GM23338 (cell line): ENCODE measurements at regions not wholly inside any gene's neighbourhood (a gene's known extent, or its start where the extent isn't known, plus 50 kb on each side); places are given as distances from the start of the nearest gene placed in this dataset.

Experiments used
- CREB1 ChIP-seq: fragments of 250-450 bp; sonication (Bioruptor Pico); IDR thresholded peaks from 2 replicates; pipeline ENCODE4 v1.5.0; 2020; ENCODE audit warnings: low read depth, mild to moderate bottlenecking, moderate library complexity
- CTCF ChIP-seq, 2 experiments: fragments of 200-600 bp in 1 of 2; sonication (generic) in 1 of 2; conservative IDR thresholded peaks; 2 replicates each; pipeline versions ENCODE4 v1.5.1 to v1.6.1; 2016 to 2017; ENCODE audit warnings: antibody characterized with exemption in 2 of 2, low read depth in 2 of 2, mild to moderate bottlenecking in 2 of 2, moderate library complexity in 1 of 2
- ETS1 ChIP-seq: IDR thresholded peaks from 2 replicates; pipeline ENCODE4 v1.6.1; 2016; ENCODE audit warnings: antibody characterized with exemption
- EZH2 ChIP-seq: fragments of 200-600 bp; sonication (generic); IDR thresholded peaks from one replicate; pipeline ENCODE4 v1.8.0; 2017; ENCODE audit warnings: antibody characterized with exemption, mild to moderate bottlenecking, low read depth; ENCODE audit not compliant: unreplicated experiment
- EZH2phosphoT487 ChIP-seq: fragments of 200-600 bp; sonication (generic); IDR thresholded peaks from one replicate; pipeline ENCODE4 v1.8.1; 2018; ENCODE audit warnings: antibody characterized with exemption; ENCODE audit not compliant: unreplicated experiment
- JUNB ChIP-seq: IDR thresholded peaks from one replicate; pipeline ENCODE4 v1.6.1; 2016; ENCODE audit warnings: antibody characterized with exemption; ENCODE audit not compliant: unreplicated experiment
- NANOG ChIP-seq: IDR thresholded peaks from 2 replicates; pipeline ENCODE4 v1.6.1; 2016; ENCODE audit warnings: antibody characterized with exemption, borderline replicate concordance
- POLR2AphosphoS5 ChIP-seq: IDR thresholded peaks from 2 replicates; pipeline ENCODE4 v1.6.1; 2016; ENCODE audit warnings: antibody characterized with exemption, low read depth
- STAT1 ChIP-seq: IDR thresholded peaks from one replicate; pipeline ENCODE4 v1.6.1; 2016; ENCODE audit warnings: antibody characterized with exemption; ENCODE audit not compliant: unreplicated experiment
- ZNF114 ChIP-seq: fragments of 250-450 bp; sonication (Bioruptor Pico); IDR thresholded peaks from 2 replicates; pipeline ENCODE4 v1.5.0; 2020; ENCODE audit warnings: mild to moderate bottlenecking, moderate library complexity
- ZNF331 ChIP-seq: fragments of 250-450 bp; sonication (Bioruptor Pico); IDR thresholded peaks from 2 replicates; pipeline ENCODE4 v1.5.0; 2020; ENCODE audit warnings: low read depth, mild to moderate bottlenecking, moderate library complexity
- ZNF462 ChIP-seq: fragments of 250-450 bp; sonication (Bioruptor Pico); IDR thresholded peaks from 2 replicates; pipeline ENCODE4 v1.5.0; 2020; ENCODE audit warnings: mild to moderate bottlenecking, moderate library complexity
- TF ChIP-seq, protein P1 (sequence below): IDR thresholded peaks from one replicate; pipeline ENCODE4 v1.6.1; 2018; ENCODE audit warnings: antibody characterized with exemption; ENCODE audit not compliant: unreplicated experiment

- TF ChIP-seq CTCF (conservative IDR thresholded peaks at IDR 0.05; ENCODE audit: low read depth in 2 of 2): no peak
- TF ChIP-seq EZH2: no peak
- TF ChIP-seq, protein P1, sequence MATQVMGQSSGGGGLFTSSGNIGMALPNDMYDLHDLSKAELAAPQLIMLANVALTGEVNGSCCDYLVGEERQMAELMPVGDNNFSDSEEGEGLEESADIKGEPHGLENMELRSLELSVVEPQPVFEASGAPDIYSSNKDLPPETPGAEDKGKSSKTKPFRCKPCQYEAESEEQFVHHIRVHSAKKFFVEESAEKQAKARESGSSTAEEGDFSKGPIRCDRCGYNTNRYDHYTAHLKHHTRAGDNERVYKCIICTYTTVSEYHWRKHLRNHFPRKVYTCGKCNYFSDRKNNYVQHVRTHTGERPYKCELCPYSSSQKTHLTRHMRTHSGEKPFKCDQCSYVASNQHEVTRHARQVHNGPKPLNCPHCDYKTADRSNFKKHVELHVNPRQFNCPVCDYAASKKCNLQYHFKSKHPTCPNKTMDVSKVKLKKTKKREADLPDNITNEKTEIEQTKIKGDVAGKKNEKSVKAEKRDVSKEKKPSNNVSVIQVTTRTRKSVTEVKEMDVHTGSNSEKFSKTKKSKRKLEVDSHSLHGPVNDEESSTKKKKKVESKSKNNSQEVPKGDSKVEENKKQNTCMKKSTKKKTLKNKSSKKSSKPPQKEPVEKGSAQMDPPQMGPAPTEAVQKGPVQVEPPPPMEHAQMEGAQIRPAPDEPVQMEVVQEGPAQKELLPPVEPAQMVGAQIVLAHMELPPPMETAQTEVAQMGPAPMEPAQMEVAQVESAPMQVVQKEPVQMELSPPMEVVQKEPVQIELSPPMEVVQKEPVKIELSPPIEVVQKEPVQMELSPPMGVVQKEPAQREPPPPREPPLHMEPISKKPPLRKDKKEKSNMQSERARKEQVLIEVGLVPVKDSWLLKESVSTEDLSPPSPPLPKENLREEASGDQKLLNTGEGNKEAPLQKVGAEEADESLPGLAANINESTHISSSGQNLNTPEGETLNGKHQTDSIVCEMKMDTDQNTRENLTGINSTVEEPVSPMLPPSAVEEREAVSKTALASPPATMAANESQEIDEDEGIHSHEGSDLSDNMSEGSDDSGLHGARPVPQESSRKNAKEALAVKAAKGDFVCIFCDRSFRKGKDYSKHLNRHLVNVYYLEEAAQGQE: no peak
- TF ChIP-seq POLR2AphosphoS5: no peak
- TF ChIP-seq JUNB: no peak
- no peak for TF ChIP-seq EZH2phosphoT487
- TF ChIP-seq ETS1: no peak
- TF ChIP-seq NANOG: no peak
- no peak for TF ChIP-seq CREB1 (CRISPR knock-in tag)
- TF ChIP-seq STAT1: no peak
- TF ChIP-seq ZNF331: no peak
- no peak for TF ChIP-seq ZNF114 (CRISPR knock-in tag)
- no peak for TF ChIP-seq ZNF462
Measured at GRCh38 chr10:78749898-78750297, 318.9 kb upstream of the ZMIZ1 start.
